ENCODE measurements at regions not wholly inside any gene's neighbourhood (a gene's known extent, or its start where the extent isn't known, plus 50 kb on each side); places are given as distances from the start of the nearest gene placed in this dataset.
"Not testable (repeated sequence)": the region's sequence is repeated elsewhere in the genome, so short reads cannot be mapped to it uniquely, and the experiment has no call there.

- DNase-seq (ENCODE audit: low spot score) = no peak
Observed at GRCh38 chr3:59506191-59506590, 456.4 kb upstream of the CFAP20DC start.

- no peak for DNase-seq (ENCODE audit: low spot score)
Observed at GRCh38 chr3:59503441-59503840, 453.6 kb upstream of the CFAP20DC start.

- DNase-seq (ENCODE audit: low spot score) = no peak
Observed at GRCh38 chr3:59502806-59503205, 453.0 kb upstream of the CFAP20DC start.

- no peak for DNase-seq (ENCODE audit: low spot score)
Observed at GRCh38 chr3:59499954-59500353, 450.1 kb upstream of the CFAP20DC start.

GRCh38 chr3:59499000-59499399 lies 449.2 kb upstream of the CFAP20DC start:
- DNase-seq (ENCODE audit: low spot score) = no peak

- no peak for DNase-seq (ENCODE audit: low spot score)
Observed at GRCh38 chr3:59496250-59496649, 446.4 kb upstream of the CFAP20DC start.

GRCh38 chr3:59494969-59495368 lies 445.1 kb upstream of the CFAP20DC start:
- DNase-seq (ENCODE audit: low spot score) = not testable (repeated sequence)

- no peak for DNase-seq (ENCODE audit: low spot score)
Observed at GRCh38 chr3:59486520-59486919, 436.7 kb upstream of the CFAP20DC start.

GRCh38 chr3:59483191-59483590 lies 433.4 kb upstream of the CFAP20DC start:
- no peak for DNase-seq (ENCODE audit: low spot score)

GRCh38 chr3:59482684-59483083 lies 432.9 kb upstream of the CFAP20DC start:
- DNase-seq (ENCODE audit: low spot score) = no peak

GRCh38 chr3:59481776-59482400 lies 432.1 kb upstream of the CFAP20DC start:
- no peak for DNase-seq (ENCODE audit: low spot score)

GRCh38 chr3:59480486-59480995 lies 430.7 kb upstream of the CFAP20DC start:
- DNase-seq (ENCODE audit: low spot score) = no peak

- DNase-seq (ENCODE audit: low spot score) = no peak
Observed at GRCh38 chr3:59473636-59474035, 423.8 kb upstream of the CFAP20DC start.

- no peak for DNase-seq (ENCODE audit: low spot score)
Observed at GRCh38 chr3:59472541-59472940, 422.7 kb upstream of the CFAP20DC start.

- no peak for DNase-seq (ENCODE audit: low spot score)
Observed at GRCh38 chr3:59469948-59470723, 420.3 kb upstream of the CFAP20DC start.

- no peak for DNase-seq (ENCODE audit: low spot score)
Observed at GRCh38 chr3:59467476-59467875, 417.7 kb upstream of the CFAP20DC start.

GRCh38 chr3:59464187-59464586 lies 414.4 kb upstream of the CFAP20DC start:
- DNase-seq (ENCODE audit: low spot score) = no peak

GRCh38 chr3:59463253-59463652 lies 413.4 kb upstream of the CFAP20DC start:
- no peak for DNase-seq (ENCODE audit: low spot score)

- DNase-seq (ENCODE audit: low spot score) = no peak
Observed at GRCh38 chr3:59460068-59460467, 410.2 kb upstream of the CFAP20DC start.

- DNase-seq (ENCODE audit: low spot score) = no peak
Observed at GRCh38 chr3:59456852-59457485, 407.1 kb upstream of the CFAP20DC start.

GRCh38 chr3:59451800-59452746 lies 402.2 kb upstream of the CFAP20DC start:
- no peak for DNase-seq (ENCODE audit: low spot score)

Data from HT-29 (cell line).